ENCODE measurements at regions not wholly inside any gene's neighbourhood (a gene's known extent, or its start where the extent isn't known, plus 50 kb on each side); places are given as distances from the start of the nearest gene placed in this dataset.

DNA sequence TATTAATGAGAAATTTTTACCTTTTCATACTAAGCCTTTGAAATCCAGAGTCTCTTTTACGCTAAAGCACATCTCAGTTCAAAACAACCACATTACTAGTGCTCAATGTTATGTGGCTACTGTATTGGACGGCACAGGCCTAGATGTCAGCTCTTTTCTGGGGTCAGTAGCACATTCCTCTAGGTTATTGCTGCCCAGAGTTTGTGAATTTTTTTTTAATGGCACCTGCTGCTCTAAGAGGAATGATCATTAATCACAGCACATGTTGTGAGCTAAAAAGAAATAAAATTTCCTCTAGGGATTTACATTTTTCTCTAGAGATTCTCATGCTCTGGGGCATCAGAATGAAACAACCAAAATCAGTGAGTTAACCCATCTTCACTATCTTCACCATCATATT, 436.8 kb upstream of the THBS1 start:
- TF ChIP-seq, protein P1, sequence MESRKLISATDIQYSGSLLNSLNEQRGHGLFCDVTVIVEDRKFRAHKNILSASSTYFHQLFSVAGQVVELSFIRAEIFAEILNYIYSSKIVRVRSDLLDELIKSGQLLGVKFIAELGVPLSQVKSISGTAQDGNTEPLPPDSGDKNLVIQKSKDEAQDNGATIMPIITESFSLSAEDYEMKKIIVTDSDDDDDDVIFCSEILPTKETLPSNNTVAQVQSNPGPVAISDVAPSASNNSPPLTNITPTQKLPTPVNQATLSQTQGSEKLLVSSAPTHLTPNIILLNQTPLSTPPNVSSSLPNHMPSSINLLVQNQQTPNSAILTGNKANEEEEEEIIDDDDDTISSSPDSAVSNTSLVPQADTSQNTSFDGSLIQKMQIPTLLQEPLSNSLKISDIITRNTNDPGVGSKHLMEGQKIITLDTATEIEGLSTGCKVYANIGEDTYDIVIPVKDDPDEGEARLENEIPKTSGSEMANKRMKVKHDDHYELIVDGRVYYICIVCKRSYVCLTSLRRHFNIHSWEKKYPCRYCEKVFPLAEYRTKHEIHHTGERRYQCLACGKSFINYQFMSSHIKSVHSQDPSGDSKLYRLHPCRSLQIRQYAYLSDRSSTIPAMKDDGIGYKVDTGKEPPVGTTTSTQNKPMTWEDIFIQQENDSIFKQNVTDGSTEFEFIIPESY (CRISPR knock-in tag; IDR thresholded peaks at IDR 0.05), result no peak
- TF ChIP-seq ASH2L (IDR thresholded peaks at IDR 0.05; ENCODE audit: insufficient read length, low read depth, low read length) (no peak), MXI1 (IDR thresholded peaks at IDR 0.05; ENCODE audit: borderline replicate concordance, low read depth, low read length) (no peak)
